ENCODE measurements at regions not wholly inside any gene's neighbourhood (a gene's known extent, or its start where the extent isn't known, plus 50 kb on each side); places are given as distances from the start of the nearest gene placed in this dataset.

DNA sequence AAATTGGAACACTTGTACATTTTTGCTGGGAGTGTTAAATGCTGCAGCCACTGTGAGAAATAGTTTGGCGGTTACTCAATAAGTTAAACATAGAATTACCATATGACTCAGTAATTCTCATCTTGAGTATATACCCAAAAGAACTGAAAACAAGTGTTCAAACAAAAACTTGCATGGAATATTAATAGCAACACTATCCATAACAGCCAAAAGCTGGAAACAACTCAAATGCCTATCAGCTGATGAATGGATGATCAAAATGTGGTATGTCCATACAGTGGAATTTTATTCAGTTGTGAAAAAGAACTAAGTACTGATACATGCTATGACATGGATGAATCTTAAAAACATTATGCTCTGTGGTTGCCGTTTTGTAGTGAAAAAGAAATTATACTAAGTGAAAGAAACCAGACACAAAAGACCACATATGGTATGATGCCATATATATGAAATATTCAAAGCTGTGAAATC, 63.0 kb upstream of the SP4 start:
- TF ChIP-seq, protein P1, sequence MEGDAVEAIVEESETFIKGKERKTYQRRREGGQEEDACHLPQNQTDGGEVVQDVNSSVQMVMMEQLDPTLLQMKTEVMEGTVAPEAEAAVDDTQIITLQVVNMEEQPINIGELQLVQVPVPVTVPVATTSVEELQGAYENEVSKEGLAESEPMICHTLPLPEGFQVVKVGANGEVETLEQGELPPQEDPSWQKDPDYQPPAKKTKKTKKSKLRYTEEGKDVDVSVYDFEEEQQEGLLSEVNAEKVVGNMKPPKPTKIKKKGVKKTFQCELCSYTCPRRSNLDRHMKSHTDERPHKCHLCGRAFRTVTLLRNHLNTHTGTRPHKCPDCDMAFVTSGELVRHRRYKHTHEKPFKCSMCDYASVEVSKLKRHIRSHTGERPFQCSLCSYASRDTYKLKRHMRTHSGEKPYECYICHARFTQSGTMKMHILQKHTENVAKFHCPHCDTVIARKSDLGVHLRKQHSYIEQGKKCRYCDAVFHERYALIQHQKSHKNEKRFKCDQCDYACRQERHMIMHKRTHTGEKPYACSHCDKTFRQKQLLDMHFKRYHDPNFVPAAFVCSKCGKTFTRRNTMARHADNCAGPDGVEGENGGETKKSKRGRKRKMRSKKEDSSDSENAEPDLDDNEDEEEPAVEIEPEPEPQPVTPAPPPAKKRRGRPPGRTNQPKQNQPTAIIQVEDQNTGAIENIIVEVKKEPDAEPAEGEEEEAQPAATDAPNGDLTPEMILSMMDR (IDR thresholded peaks at IDR 0.05), result no peak
- TF ChIP-seq POLR2A (IDR thresholded peaks at IDR 0.05) (no peak), POLR2AphosphoS5 (IDR thresholded peaks at IDR 0.05) (no peak), EP300 (IDR thresholded peaks at IDR 0.05) (no peak)

Measured in gastroesophageal sphincter (tissue), 3 donors.